Esophagus muscularis mucosa (tissue), 4 donors: ENCODE measurements at regions not wholly inside any gene's neighbourhood (a gene's known extent, or its start where the extent isn't known, plus 50 kb on each side); places are given as distances from the start of the nearest gene placed in this dataset.

Source experiments
- CTCF ChIP-seq, 3 experiments: fragments of 200-600 bp in 2 of 3; fragments of 450-650 bp in 1 of 3; sonication (generic) in 2 of 3; IDR thresholded peaks; one replicate each; pipeline ENCODE4 v1.5.1; 2017 to 2019; ENCODE audit warnings: antibody characterized with exemption in 3 of 3, mild to moderate bottlenecking in 2 of 3, moderate library complexity in 1 of 3
- EP300 ChIP-seq: sonication (generic); formaldehyde crosslinking; IDR thresholded peaks from one replicate; pipeline ENCODE4 v1.6.1; 2017; ENCODE audit warnings: antibody characterized with exemption
- POLR2A ChIP-seq: fragments of 450-650 bp; IDR thresholded peaks from one replicate; pipeline ENCODE4 v1.6.1; 2017; ENCODE audit warnings: antibody characterized with exemption, moderate library complexity, mild to moderate bottlenecking, low read depth
- POLR2AphosphoS5 ChIP-seq, 2 donors: sonication (generic); formaldehyde crosslinking; IDR thresholded peaks; one replicate each; pipeline ENCODE4 v1.6.1; 2017; ENCODE audit warnings: antibody characterized with exemption in 2 of 2

GRCh38 chrX:118167361-118167760 is 50.8 kb upstream of the KLHL13 start:
- TF ChIP-seq CTCF (IDR thresholded peaks at IDR 0.05), result no peak
- no peak for TF ChIP-seq EP300
- no peak for TF ChIP-seq POLR2A
- TF ChIP-seq POLR2AphosphoS5 (IDR thresholded peaks at IDR 0.05), result no peak
